ENCODE measurements at regions not wholly inside any gene's neighbourhood (a gene's known extent, or its start where the extent isn't known, plus 50 kb on each side); places are given as distances from the start of the nearest gene placed in this dataset.
A peak's percentile ranks its signal among the peaks of the same experiment; 100 is the strongest.

DNA sequence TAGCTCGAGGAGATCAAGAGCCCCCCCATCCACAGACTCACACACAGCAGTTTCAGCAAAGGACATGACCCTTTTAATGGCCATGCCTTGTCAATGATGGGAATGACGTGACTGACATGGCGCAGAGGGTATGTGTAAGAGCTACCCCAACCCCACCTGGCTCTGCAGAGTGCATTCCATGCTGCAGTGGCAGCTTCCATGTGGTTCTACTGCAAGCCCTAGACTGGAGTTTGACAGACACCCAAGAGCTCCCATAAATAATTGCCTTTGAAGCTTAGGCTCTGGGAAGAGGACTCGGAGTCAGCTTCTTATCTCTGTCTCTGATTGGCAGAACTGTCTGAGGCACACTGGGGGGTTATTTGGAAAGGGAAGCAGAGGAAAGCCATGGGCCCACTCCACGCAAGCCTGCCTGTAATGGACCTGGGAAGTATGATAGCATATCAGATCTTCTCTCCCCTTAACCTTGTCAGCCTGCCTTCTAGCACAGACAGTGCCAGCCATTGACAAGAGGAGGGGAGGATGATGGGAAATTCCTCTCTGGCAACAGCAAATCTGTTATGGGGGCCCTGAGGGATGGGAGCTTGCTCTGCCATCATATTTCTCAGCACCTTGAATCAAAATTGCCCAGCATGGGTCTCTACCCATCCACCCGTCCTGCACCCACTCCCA is 478.5 kb upstream of the PODXL start:
- Histone ChIP-seq H3K27ac (ENCODE audit: low read depth, low read length) (no peak overlapping the region), H3K9ac (ENCODE audit: low read depth in 1 of 3, low read length in 3 of 3) (no peak overlapping the region), H3K4me1 (ENCODE audit: control insufficient read depth in 3 of 3, insufficient read depth in 3 of 3, low read length in 3 of 3) (peaks cover 8 to 12% (median 10%) of the 10 kb centered on the region in 3 donors), H3K27me3 (ENCODE audit: control insufficient read depth in 3 of 3, insufficient read depth in 3 of 3, low read length in 3 of 3) (no peaks in the 10 kb centered on the region), H3K4me3 (ENCODE audit: low read length in 3 of 3) (no peak overlapping the region), H3K36me3 (ENCODE audit: control insufficient read depth in 3 of 3, insufficient read depth in 3 of 3, low read length in 3 of 3) (no peaks in the 10 kb centered on the region), H3K9me3 (ENCODE audit: control insufficient read depth in 3 of 3, low read length in 3 of 3) (no peaks in the 10 kb centered on the region)

DNA sequence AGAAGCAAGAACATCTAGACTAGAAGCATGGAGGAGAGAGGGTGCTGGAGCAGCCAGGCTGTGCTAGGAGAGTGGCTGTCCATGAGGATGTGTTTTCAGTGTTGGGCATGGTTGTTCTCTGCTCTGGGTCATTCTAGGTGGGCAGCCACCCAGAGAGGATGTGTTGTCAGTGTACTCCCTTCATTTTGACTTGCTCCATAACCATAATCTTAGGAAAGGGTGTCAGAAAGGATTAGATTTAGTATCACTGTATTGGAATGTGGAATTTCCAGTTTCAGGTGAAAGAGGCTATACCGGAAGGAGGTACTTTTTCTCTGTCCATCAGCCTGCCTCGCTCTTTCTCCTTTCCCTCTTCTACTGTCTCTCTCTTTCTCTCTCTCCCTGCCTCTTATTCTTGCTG is 474.5 kb upstream of the PODXL start:
- H3K9ac ChIP-seq (ENCODE audit: low read depth in 1 of 3, low read length in 3 of 3) = no peak overlapping the region
- H3K4me3 ChIP-seq (ENCODE audit: low read length in 3 of 3) = no peak overlapping the region
- no peak overlapping the region for H3K27ac ChIP-seq (ENCODE audit: low read depth, low read length)
- no peaks in the 10 kb centered on the region for H3K9me3 ChIP-seq (ENCODE audit: control insufficient read depth in 3 of 3, low read length in 3 of 3)
- H3K36me3 ChIP-seq (ENCODE audit: control insufficient read depth in 3 of 3, insufficient read depth in 3 of 3, low read length in 3 of 3) = no peaks in the 10 kb centered on the region
- no peaks in the 10 kb centered on the region for H3K27me3 ChIP-seq (ENCODE audit: control insufficient read depth in 3 of 3, insufficient read depth in 3 of 3, low read length in 3 of 3)
- H3K4me1 ChIP-seq (ENCODE audit: control insufficient read depth in 3 of 3, insufficient read depth in 3 of 3, low read length in 3 of 3) = peaks cover 3 to 10% (median 10%) of the 10 kb centered on the region in 3 donors

GRCh38 chr7:132030086-132030568 is 473.7 kb upstream of the PODXL start:
- Histone ChIP-seq H3K4me3 (ENCODE audit: low read length in 3 of 3) (no peak overlapping the region), H3K27ac (ENCODE audit: low read depth, low read length) (no peak overlapping the region), H3K9me3 (ENCODE audit: control insufficient read depth in 3 of 3, low read length in 3 of 3) (no peaks in the 10 kb centered on the region), H3K9ac (ENCODE audit: low read depth in 1 of 3, low read length in 3 of 3) (no peak overlapping the region), H3K4me1 (ENCODE audit: control insufficient read depth in 3 of 3, insufficient read depth in 3 of 3, low read length in 3 of 3) (peaks cover 3 to 10% (median 10%) of the 10 kb centered on the region in 3 donors), H3K27me3 (ENCODE audit: control insufficient read depth in 3 of 3, insufficient read depth in 3 of 3, low read length in 3 of 3) (no peaks in the 10 kb centered on the region), H3K36me3 (ENCODE audit: control insufficient read depth in 3 of 3, insufficient read depth in 3 of 3, low read length in 3 of 3) (no peaks in the 10 kb centered on the region)

DNA sequence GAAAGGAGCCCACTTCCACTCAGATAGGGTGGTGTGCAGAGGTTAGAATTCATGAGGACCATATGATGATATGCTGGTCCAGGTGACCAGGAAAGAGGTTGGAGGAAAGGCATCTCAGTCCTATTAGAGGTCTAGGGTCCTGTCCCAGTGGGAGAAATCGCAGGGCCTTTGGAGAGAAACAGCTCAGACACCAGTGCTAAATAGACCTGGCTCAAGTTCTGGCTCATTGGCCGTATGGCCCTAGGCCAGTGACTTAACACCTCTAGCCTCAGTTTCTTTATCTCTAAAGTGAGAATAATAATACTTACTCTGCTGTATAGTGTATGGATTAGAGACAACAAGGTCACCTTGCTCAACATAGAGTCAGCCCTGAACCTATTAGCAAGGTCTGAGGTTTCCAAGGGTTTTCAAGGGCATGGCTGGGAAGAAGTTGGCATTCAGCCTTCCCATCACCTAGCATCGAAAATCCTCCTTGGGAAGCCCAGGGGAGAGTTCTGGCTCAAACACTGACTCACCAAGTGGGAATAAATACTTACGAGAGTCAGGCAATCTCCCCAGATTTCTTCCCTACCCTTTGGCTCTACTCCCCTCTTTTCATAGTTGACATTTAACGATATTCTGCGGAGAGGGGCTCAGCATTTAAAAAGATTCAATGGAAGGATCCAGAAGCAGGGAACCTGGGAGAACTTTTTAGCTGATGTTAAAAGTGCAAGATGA is 473.1 kb upstream of the PODXL start:
- Histone ChIP-seq H3K4me3 (ENCODE audit: low read length in 3 of 3) (no peak overlapping the region), H3K9ac (ENCODE audit: low read depth in 1 of 3, low read length in 3 of 3) (peak overlapping the region in 1 of 3 donors; percentile 29), H3K4me1 (ENCODE audit: control insufficient read depth in 3 of 3, insufficient read depth in 3 of 3, low read length in 3 of 3) (peaks cover 3 to 10% (median 10%) of the 10 kb centered on the region in 3 donors), H3K27me3 (ENCODE audit: control insufficient read depth in 3 of 3, insufficient read depth in 3 of 3, low read length in 3 of 3) (no peaks in the 10 kb centered on the region), H3K36me3 (ENCODE audit: control insufficient read depth in 3 of 3, insufficient read depth in 3 of 3, low read length in 3 of 3) (no peaks in the 10 kb centered on the region), H3K27ac (ENCODE audit: low read depth, low read length) (no peak overlapping the region), H3K9me3 (ENCODE audit: control insufficient read depth in 3 of 3, low read length in 3 of 3) (no peaks in the 10 kb centered on the region)

- Histone ChIP-seq H3K36me3 (ENCODE audit: control insufficient read depth in 3 of 3, insufficient read depth in 3 of 3, low read length in 3 of 3) (no peaks in the 10 kb centered on the region), H3K27ac (ENCODE audit: low read depth, low read length) (no peak overlapping the region), H3K4me1 (ENCODE audit: control insufficient read depth in 3 of 3, insufficient read depth in 3 of 3, low read length in 3 of 3) (peaks cover 6 to 13% (median 10%) of the 10 kb centered on the region in 3 donors), H3K4me3 (ENCODE audit: low read length in 3 of 3) (no peak overlapping the region), H3K27me3 (ENCODE audit: control insufficient read depth in 3 of 3, insufficient read depth in 3 of 3, low read length in 3 of 3) (no peaks in the 10 kb centered on the region), H3K9me3 (ENCODE audit: control insufficient read depth in 3 of 3, low read length in 3 of 3) (no peaks in the 10 kb centered on the region), H3K9ac (ENCODE audit: low read depth in 1 of 3, low read length in 3 of 3) (no peak overlapping the region)
These were observed 471.9 kb upstream of the PODXL start for GRCh38 chr7:132028144-132028920.

GRCh38 chr7:132024290-132024689 is 467.9 kb upstream of the PODXL start:
- Histone ChIP-seq H3K9ac (ENCODE audit: low read depth in 1 of 3, low read length in 3 of 3) (no peak overlapping the region), H3K27ac (ENCODE audit: low read depth, low read length) (no peak overlapping the region), H3K36me3 (ENCODE audit: control insufficient read depth in 3 of 3, insufficient read depth in 3 of 3, low read length in 3 of 3) (no peaks in the 10 kb centered on the region), H3K9me3 (ENCODE audit: control insufficient read depth in 3 of 3, low read length in 3 of 3) (no peaks in the 10 kb centered on the region), H3K4me3 (ENCODE audit: low read length in 3 of 3) (no peak overlapping the region), H3K27me3 (ENCODE audit: control insufficient read depth in 3 of 3, insufficient read depth in 3 of 3, low read length in 3 of 3) (no peaks in the 10 kb centered on the region), H3K4me1 (ENCODE audit: control insufficient read depth in 3 of 3, insufficient read depth in 3 of 3, low read length in 3 of 3) (peaks cover 0 to 3% (median 2%) of the 10 kb centered on the region in 3 donors)

GRCh38 chr7:132023466-132023865 is 467.0 kb upstream of the PODXL start:
- Histone ChIP-seq H3K27ac (ENCODE audit: low read depth, low read length) (no peak overlapping the region), H3K4me1 (ENCODE audit: control insufficient read depth in 3 of 3, insufficient read depth in 3 of 3, low read length in 3 of 3) (peaks cover 0 to 3% (median 2%) of the 10 kb centered on the region in 3 donors), H3K36me3 (ENCODE audit: control insufficient read depth in 3 of 3, insufficient read depth in 3 of 3, low read length in 3 of 3) (no peaks in the 10 kb centered on the region), H3K9me3 (ENCODE audit: control insufficient read depth in 3 of 3, low read length in 3 of 3) (no peaks in the 10 kb centered on the region), H3K27me3 (ENCODE audit: control insufficient read depth in 3 of 3, insufficient read depth in 3 of 3, low read length in 3 of 3) (no peaks in the 10 kb centered on the region), H3K4me3 (ENCODE audit: low read length in 3 of 3) (no peak overlapping the region), H3K9ac (ENCODE audit: low read depth in 1 of 3, low read length in 3 of 3) (no peak overlapping the region)

DNA sequence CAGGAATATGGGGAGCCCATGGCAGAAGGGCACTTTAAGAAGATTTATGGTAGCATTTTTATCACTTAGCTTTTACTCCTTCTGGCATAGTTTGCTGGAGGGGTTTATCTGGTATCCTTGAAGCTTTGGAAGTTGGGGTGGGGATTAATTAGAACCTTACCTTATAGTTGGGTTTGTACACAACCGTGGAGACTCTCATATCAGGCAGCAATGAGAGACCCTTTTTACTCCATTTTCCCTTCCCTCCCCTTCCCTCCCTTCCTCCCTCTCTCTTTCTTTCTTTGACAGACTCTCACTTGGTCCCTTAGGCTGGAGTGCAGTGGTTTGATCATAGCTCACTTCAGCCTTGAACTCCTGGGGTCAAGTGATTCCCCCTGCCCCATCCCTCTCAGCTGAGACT is 465.8 kb upstream of the PODXL start:
- H3K27me3 ChIP-seq (ENCODE audit: control insufficient read depth in 3 of 3, insufficient read depth in 3 of 3, low read length in 3 of 3) = no peaks in the 10 kb centered on the region
- no peak overlapping the region for H3K27ac ChIP-seq (ENCODE audit: low read depth, low read length)
- no peak overlapping the region for H3K4me3 ChIP-seq (ENCODE audit: low read length in 3 of 3)
- H3K9me3 ChIP-seq (ENCODE audit: control insufficient read depth in 3 of 3, low read length in 3 of 3) = no peaks in the 10 kb centered on the region
- H3K4me1 ChIP-seq (ENCODE audit: control insufficient read depth in 3 of 3, insufficient read depth in 3 of 3, low read length in 3 of 3) = peaks cover 0 to 3% (median 2%) of the 10 kb centered on the region in 3 donors
- no peak overlapping the region for H3K9ac ChIP-seq (ENCODE audit: low read depth in 1 of 3, low read length in 3 of 3)
- H3K36me3 ChIP-seq (ENCODE audit: control insufficient read depth in 3 of 3, insufficient read depth in 3 of 3, low read length in 3 of 3) = no peaks in the 10 kb centered on the region

DNA sequence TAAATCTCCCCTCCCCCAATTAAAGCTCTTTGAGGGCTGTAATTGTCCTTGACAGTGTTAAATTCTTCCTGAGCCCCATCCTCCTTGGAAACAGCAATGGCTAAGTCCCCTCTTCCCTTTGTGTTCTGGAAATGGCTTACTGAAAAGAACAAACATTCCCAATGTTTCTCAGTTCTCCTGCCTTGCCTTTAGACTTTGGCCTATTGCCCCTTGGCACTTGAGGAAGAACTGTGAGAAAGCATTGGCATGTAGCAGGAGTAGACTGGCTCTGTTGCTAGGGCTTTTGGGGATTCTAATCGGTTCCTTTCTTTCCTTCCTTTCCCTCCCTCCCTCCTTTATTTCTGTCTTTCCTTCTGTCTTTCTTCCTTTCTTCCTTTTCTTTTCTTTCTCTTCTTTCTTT is 463.3 kb upstream of the PODXL start:
- no peak overlapping the region for H3K4me3 ChIP-seq (ENCODE audit: low read length in 3 of 3)
- H3K4me1 ChIP-seq (ENCODE audit: control insufficient read depth in 3 of 3, insufficient read depth in 3 of 3, low read length in 3 of 3) = peaks cover 0 to 3% (median 2%) of the 10 kb centered on the region in 3 donors
- H3K27me3 ChIP-seq (ENCODE audit: control insufficient read depth in 3 of 3, insufficient read depth in 3 of 3, low read length in 3 of 3) = no peaks in the 10 kb centered on the region
- no peak overlapping the region for H3K9ac ChIP-seq (ENCODE audit: low read depth in 1 of 3, low read length in 3 of 3)
- H3K9me3 ChIP-seq (ENCODE audit: control insufficient read depth in 3 of 3, low read length in 3 of 3) = no peaks in the 10 kb centered on the region
- no peak overlapping the region for H3K27ac ChIP-seq (ENCODE audit: low read depth, low read length)
- H3K36me3 ChIP-seq (ENCODE audit: control insufficient read depth in 3 of 3, insufficient read depth in 3 of 3, low read length in 3 of 3) = no peaks in the 10 kb centered on the region

DNA sequence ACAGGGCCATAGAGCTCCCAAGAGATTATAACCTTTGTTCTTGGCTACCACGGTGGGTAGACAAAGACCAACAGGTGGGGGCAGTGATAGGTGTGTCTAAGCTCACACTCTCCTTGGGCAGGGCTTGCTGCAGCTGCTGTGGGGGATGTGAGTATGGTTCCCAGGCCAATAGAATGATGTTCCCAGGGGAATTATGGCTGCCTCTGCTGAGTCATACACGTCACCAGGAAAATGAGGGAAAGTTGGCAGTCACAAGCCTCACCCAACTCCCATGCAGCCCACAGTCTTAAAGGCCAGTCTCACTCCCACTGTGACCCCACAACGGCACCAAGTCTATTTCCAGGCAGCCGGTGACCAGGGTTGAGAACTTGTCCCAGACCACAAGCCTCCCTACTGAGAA is 453.4 kb upstream of the PODXL start:
- no peak overlapping the region for H3K4me3 ChIP-seq (ENCODE audit: low read length in 3 of 3)
- H3K4me1 ChIP-seq (ENCODE audit: control insufficient read depth in 3 of 3, insufficient read depth in 3 of 3, low read length in 3 of 3) = peaks cover 0 to under 1% (median 0%) of the 10 kb centered on the region in 3 donors
- no peak overlapping the region for H3K27ac ChIP-seq (ENCODE audit: low read depth, low read length)
- H3K9ac ChIP-seq (ENCODE audit: low read depth in 1 of 3, low read length in 3 of 3) = no peak overlapping the region
- no peaks in the 10 kb centered on the region for H3K36me3 ChIP-seq (ENCODE audit: control insufficient read depth in 3 of 3, insufficient read depth in 3 of 3, low read length in 3 of 3)
- H3K9me3 ChIP-seq (ENCODE audit: control insufficient read depth in 3 of 3, low read length in 3 of 3) = peaks cover 0 to 2% (median 0%) of the 10 kb centered on the region in 3 donors
- no peaks in the 10 kb centered on the region for H3K27me3 ChIP-seq (ENCODE audit: control insufficient read depth in 3 of 3, insufficient read depth in 3 of 3, low read length in 3 of 3)

Data from skeletal muscle tissue (tissue), 3 donors.